IgD-negative memory B cell (primary cell): ENCODE measurements at regions not wholly inside any gene's neighbourhood (a gene's known extent, or its start where the extent isn't known, plus 50 kb on each side); places are given as distances from the start of the nearest gene placed in this dataset.

Experiments
- H3K27ac Mint-ChIP-seq, 3 donors: one replicate each; pipeline ENCODE4 v1.8.0; 2020 to 2022; ENCODE audit warnings: mild to moderate bottlenecking in 3 of 3, mixed read lengths in 3 of 3, moderate library complexity in 1 of 3
- H3K27me3 Mint-ChIP-seq: one replicate; pipeline ENCODE4 v1.8.0; 2021; ENCODE audit warnings: mixed read lengths
- H3K36me3 Mint-ChIP-seq: one replicate; pipeline ENCODE4 v1.8.0; 2020; ENCODE audit warnings: mild to moderate bottlenecking, mixed read lengths
- H3K4me1 Mint-ChIP-seq, 3 donors: one replicate each; pipeline ENCODE4 v1.8.0; 2020 to 2022; ENCODE audit warnings: mixed read lengths in 3 of 3, mild to moderate bottlenecking in 1 of 3
- H3K4me3 Mint-ChIP-seq, 4 donors: one replicate each; pipeline ENCODE4 v1.8.0; 2020 to 2022; ENCODE audit warnings: mild to moderate bottlenecking in 4 of 4, mixed read lengths in 4 of 4, moderate library complexity in 3 of 4
- H3K9me3 Mint-ChIP-seq, 3 donors: one replicate each; pipeline ENCODE4 v1.8.0; 2020 to 2021; ENCODE audit warnings: mixed read lengths in 3 of 3, mild to moderate bottlenecking in 1 of 3

DNA sequence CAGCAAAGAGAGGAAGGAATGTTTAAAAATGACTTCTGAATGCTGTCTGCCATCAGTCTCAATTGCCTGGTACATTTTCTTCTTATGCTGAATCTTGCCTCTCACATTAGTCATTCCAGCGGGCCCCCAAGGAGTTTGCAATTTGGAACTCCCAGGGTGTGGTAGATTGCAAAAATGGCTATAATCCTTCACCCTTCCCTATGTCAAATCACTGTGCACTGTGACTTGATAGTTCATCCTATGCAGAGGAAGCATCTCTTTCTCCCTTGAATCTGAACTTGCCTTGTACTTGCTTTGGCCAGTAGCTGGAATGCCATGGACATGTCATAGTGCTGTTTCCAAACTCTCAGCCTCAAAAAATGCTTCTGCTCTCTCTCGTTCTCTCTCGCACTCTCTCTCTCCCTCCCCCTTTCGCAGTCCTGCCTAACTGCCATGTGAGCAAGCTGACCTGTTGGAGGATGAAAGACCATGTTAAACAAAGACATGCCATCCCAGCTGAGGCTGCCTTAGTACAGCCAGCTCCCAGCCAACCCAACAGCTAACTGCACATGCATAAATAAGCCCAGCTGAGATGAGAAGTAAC lies 284.0 kb upstream of the TLE4 start:
- Mint-ChIP-seq H3K4me3 (no peak overlapping the region), H3K9me3 (no peaks in the 10 kb centered on the region), H3K36me3 (no peaks in the 10 kb centered on the region), H3K27me3 (peaks cover 1% of the 10 kb centered on the region), H3K4me1 (no peaks in the 10 kb centered on the region), H3K27ac (no peak overlapping the region)

DNA sequence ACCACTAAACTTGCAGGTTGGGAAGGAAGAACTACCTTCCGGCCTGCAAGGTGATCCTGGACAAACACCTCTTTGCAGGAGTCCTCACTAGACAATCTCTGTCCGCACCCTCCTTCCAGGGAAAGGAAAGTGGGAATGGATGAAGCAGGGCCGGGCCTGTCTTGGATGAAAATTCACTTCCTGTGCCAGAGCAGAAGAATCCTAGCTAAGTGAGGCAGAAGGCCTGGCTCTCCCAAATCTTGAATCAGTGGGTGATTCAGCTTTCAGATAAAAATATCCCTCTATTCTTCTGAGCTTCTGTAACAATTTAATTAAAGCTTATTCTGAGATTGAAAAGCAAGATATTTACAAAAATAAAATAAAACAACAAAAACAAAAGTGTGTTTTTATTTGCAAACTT lies 281.9 kb upstream of the TLE4 start:
- Mint-ChIP-seq H3K27ac (no peak overlapping the region), H3K27me3 (peaks cover 1% of the 10 kb centered on the region), H3K36me3 (no peaks in the 10 kb centered on the region), H3K4me1 (no peaks in the 10 kb centered on the region), H3K9me3 (no peaks in the 10 kb centered on the region), H3K4me3 (no peak overlapping the region)

- Mint-ChIP-seq H3K36me3 (no peaks in the 10 kb centered on the region), H3K27ac (no peak overlapping the region), H3K4me1 (no peaks in the 10 kb centered on the region), H3K27me3 (peaks cover 1% of the 10 kb centered on the region), H3K9me3 (no peaks in the 10 kb centered on the region), H3K4me3 (no peak overlapping the region)
Measured at GRCh38 chr9:79292731-79293280, 279.0 kb upstream of the TLE4 start.

DNA sequence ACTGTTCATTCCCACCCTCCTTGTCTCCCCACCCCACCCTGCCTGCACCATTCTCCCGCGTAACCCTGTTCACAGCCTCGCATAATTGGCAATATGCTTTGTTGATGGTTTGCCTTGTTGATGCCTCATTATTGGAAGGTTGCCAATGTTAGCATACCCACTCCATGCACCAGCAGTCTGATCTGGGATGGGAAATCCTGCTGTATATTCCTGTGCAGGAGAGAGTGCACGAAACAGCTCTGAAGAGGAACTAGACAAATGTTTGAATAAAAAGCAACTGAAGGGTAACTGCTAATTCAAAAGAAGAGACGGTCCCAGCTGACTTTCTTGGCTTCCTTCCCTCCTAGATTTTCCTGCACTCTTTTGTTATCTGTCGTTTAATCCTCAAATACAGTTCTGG lies 271.7 kb upstream of the TLE4 start:
- H3K4me3 Mint-ChIP-seq, result no peak overlapping the region
- H3K9me3 Mint-ChIP-seq, result no peaks in the 10 kb centered on the region
- no peaks in the 10 kb centered on the region for H3K36me3 Mint-ChIP-seq
- peaks cover 3% of the 10 kb centered on the region for H3K27me3 Mint-ChIP-seq
- no peaks in the 10 kb centered on the region for H3K4me1 Mint-ChIP-seq
- H3K27ac Mint-ChIP-seq, result no peak overlapping the region

GRCh38 chr9:79301085-79301484 lies 270.7 kb upstream of the TLE4 start:
- no peaks in the 10 kb centered on the region for H3K36me3 Mint-ChIP-seq
- no peak overlapping the region for H3K27ac Mint-ChIP-seq
- no peaks in the 10 kb centered on the region for H3K9me3 Mint-ChIP-seq
- H3K4me3 Mint-ChIP-seq, result no peak overlapping the region
- peaks cover 3% of the 10 kb centered on the region for H3K27me3 Mint-ChIP-seq
- no peaks in the 10 kb centered on the region for H3K4me1 Mint-ChIP-seq

GRCh38 chr9:79301551-79302391 lies 270.0 kb upstream of the TLE4 start:
- Mint-ChIP-seq H3K4me1 (no peaks in the 10 kb centered on the region), H3K4me3 (no peak overlapping the region), H3K27ac (no peak overlapping the region), H3K9me3 (no peaks in the 10 kb centered on the region), H3K27me3 (peaks cover 3% of the 10 kb centered on the region), H3K36me3 (no peaks in the 10 kb centered on the region)

- H3K36me3 Mint-ChIP-seq, result no peaks in the 10 kb centered on the region
- no peak overlapping the region for H3K27ac Mint-ChIP-seq
- H3K9me3 Mint-ChIP-seq, result no peaks in the 10 kb centered on the region
- H3K4me1 Mint-ChIP-seq, result no peaks in the 10 kb centered on the region
- H3K4me3 Mint-ChIP-seq, result no peak overlapping the region
- peaks cover 3% of the 10 kb centered on the region for H3K27me3 Mint-ChIP-seq
Measured at GRCh38 chr9:79302569-79302968, 269.2 kb upstream of the TLE4 start.

DNA sequence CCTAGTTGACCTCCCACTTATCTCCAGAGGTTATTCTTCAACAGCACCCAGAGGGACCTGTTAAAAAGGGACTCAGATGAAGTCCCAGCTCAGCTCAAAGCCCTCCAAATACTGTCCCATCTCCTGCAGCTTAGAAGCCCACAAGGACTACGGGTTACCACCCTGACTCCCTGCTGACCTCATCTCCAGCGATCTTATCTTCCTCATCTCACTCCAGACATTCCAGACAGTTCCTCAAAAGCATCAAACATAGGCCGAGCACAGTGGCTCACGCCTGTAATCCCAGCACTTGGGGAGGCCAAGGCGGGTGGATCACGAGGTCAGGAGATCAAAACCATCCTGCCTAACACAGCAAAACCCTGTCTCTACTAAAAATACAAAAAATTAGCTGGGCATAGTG lies 263.8 kb upstream of the TLE4 start:
- peaks cover under 1% of the 10 kb centered on the region for H3K27me3 Mint-ChIP-seq
- no peaks in the 10 kb centered on the region for H3K36me3 Mint-ChIP-seq

DNA sequence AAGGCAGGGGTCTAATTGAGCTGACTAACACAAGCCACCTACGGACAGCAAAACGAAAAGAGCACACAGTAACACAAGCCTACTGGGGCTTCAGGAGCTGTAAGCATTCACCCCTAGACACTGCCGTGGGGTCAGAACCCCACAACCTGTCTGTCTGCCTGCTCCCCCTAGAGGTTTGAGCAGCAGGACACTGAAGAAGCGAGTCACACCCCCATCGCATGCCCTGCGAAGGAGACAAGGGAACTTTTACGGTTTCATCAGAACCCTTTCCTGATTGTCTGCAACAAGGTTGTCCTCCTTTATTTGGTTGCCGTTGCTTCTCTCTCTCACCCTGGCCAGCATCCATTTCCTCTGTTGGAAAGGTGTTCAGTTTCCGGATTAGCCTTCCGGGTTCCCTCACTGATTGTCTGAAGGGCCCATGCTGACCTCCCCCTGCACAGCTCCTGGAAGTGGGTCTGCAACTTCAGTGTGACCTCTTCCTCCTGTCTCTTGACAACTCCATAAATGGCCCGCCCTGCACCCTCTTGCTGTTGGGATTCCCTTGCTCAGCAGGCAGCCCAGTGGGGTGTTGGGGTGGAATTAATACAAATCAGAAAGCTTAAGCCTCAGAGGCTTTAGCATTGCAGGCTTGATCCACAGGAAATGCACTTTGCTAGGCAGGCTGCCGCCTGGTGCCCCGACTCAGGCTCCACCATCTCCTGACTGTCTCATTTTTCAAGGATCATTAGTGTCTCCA lies 258.9 kb upstream of the TLE4 start:
- no peak overlapping the region for H3K27ac Mint-ChIP-seq
- H3K27me3 Mint-ChIP-seq, result peaks cover 3% of the 10 kb centered on the region
- no peaks in the 10 kb centered on the region for H3K36me3 Mint-ChIP-seq
- no peaks in the 10 kb centered on the region for H3K9me3 Mint-ChIP-seq
- no peaks in the 10 kb centered on the region for H3K4me1 Mint-ChIP-seq
- H3K4me3 Mint-ChIP-seq, result no peak overlapping the region

More for the DNA sequence above, 263.8 kb upstream of the TLE4 start:
- Mint-ChIP-seq H3K9me3 (no peaks in the 10 kb centered on the region), H3K4me3 (no peak overlapping the region), H3K27ac (no peak overlapping the region), H3K4me1 (no peaks in the 10 kb centered on the region)

- H3K27me3 Mint-ChIP-seq, result peaks cover 2% of the 10 kb centered on the region
- H3K27ac Mint-ChIP-seq, result no peak overlapping the region
- peaks cover 0 to 4% (median 2%) of the 10 kb centered on the region in 3 donors for H3K9me3 Mint-ChIP-seq
- peaks cover 0 to 1% (median 0%) of the 10 kb centered on the region in 3 donors for H3K4me1 Mint-ChIP-seq
- H3K4me3 Mint-ChIP-seq, result no peak overlapping the region
- no peaks in the 10 kb centered on the region for H3K36me3 Mint-ChIP-seq
Measured at GRCh38 chr9:79325501-79325900, 246.3 kb upstream of the TLE4 start.

GRCh38 chr9:79329861-79330260 lies 241.9 kb upstream of the TLE4 start:
- Mint-ChIP-seq H3K4me1 (peaks cover 0 to 1% (median 0%) of the 10 kb centered on the region in 3 donors), H3K9me3 (no peaks in the 10 kb centered on the region), H3K27me3 (no peaks in the 10 kb centered on the region), H3K4me3 (no peak overlapping the region), H3K27ac (no peak overlapping the region), H3K36me3 (no peaks in the 10 kb centered on the region)

GRCh38 chr9:79334001-79334400 lies 237.8 kb upstream of the TLE4 start:
- Mint-ChIP-seq H3K4me1 (peaks cover 0 to 1% (median 0%) of the 10 kb centered on the region in 3 donors), H3K4me3 (no peak overlapping the region), H3K36me3 (no peaks in the 10 kb centered on the region), H3K9me3 (peaks cover 0 to 9% (median 0%) of the 10 kb centered on the region in 3 donors), H3K27me3 (no peaks in the 10 kb centered on the region), H3K27ac (no peak overlapping the region)

DNA sequence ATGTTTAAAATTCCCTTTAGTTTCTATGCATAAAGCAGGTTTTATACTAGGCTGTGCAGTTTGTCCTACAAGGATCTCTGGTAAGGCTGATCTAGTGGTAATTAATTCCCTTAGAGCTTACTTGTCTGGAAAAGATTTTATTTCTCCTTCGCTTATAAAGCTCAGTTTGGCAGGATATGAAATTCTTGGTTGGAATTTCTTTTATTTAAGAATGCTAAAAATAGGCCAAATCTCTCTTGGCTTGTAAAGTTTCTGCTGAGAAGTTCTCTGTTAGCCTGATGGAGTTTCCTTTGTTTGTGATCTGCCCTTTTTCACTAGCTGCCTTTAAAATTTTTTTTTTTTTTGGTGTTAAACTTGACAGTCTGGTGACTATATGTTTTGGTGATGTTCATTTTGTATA lies 237.1 kb upstream of the TLE4 start:
- no peak overlapping the region for H3K4me3 Mint-ChIP-seq
- H3K27me3 Mint-ChIP-seq, result no peaks in the 10 kb centered on the region
- H3K27ac Mint-ChIP-seq, result no peak overlapping the region
- no peaks in the 10 kb centered on the region for H3K4me1 Mint-ChIP-seq
- H3K9me3 Mint-ChIP-seq, result peaks cover 0 to 9% (median 2%) of the 10 kb centered on the region in 3 donors
- H3K36me3 Mint-ChIP-seq, result no peaks in the 10 kb centered on the region

- no peaks in the 10 kb centered on the region for H3K4me1 Mint-ChIP-seq
- H3K9me3 Mint-ChIP-seq, result peaks cover 0 to 9% (median 3%) of the 10 kb centered on the region in 3 donors
- no peak overlapping the region for H3K27ac Mint-ChIP-seq
- no peaks in the 10 kb centered on the region for H3K36me3 Mint-ChIP-seq
- H3K27me3 Mint-ChIP-seq, result no peaks in the 10 kb centered on the region
- no peak overlapping the region for H3K4me3 Mint-ChIP-seq
Measured at GRCh38 chr9:79335987-79336386, 235.8 kb upstream of the TLE4 start.

GRCh38 chr9:79341561-79341960 lies 230.2 kb upstream of the TLE4 start:
- H3K9me3 Mint-ChIP-seq, result peaks cover 0 to 6% (median 3%) of the 10 kb centered on the region in 3 donors
- H3K27me3 Mint-ChIP-seq, result no peaks in the 10 kb centered on the region
- no peak overlapping the region for H3K4me3 Mint-ChIP-seq

More at GRCh38 chr9:79341561-79341960, 230.2 kb upstream of the TLE4 start:
- Mint-ChIP-seq H3K4me1 (no peaks in the 10 kb centered on the region), H3K27ac (no peak overlapping the region), H3K36me3 (no peaks in the 10 kb centered on the region)
